HG03045 (cell line): ENCODE measurements at regions not wholly inside any gene's neighbourhood (a gene's known extent, or its start where the extent isn't known, plus 50 kb on each side); places are given as distances from the start of the nearest gene placed in this dataset.

ENCODE experiments used
- ATAC-seq: cut with Tn5 transposase; IDR thresholded peaks from one replicate; pipeline ENCODE4 v1.9.1; 2021; ENCODE audit warnings: mild to moderate bottlenecking, moderate library complexity; ENCODE audit not compliant: unreplicated experiment

DNA sequence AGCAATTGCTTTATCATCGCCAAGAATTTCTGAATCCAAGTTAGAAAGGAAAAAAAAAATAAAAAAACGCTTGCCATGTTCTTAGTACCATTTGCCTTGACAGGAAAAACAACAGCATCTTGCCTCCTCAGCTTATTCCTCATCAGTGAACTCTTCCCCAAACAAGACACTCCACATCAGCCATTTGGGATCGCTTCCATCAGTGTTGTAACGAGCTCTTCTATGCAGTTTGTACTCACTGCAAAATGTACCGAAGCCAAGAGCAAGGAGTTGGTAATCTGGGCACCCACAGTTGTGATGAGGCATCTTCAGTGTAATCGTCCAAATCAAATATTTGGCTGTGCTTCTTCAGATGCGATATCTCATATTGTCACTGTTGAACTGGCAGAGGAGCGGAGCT, 503.7 kb downstream of the TMEM182 start:
- no peak for ATAC-seq

GRCh38 chr2:103268841-103269498, 507.1 kb downstream of the TMEM182 start:
- no peak for ATAC-seq

GRCh38 chr2:103276869-103277268, 515.0 kb downstream of the TMEM182 start:
- no peak for ATAC-seq

- ATAC-seq: no peak
Observed at GRCh38 chr2:103284750-103285149, 522.9 kb downstream of the TMEM182 start.

- no peak for ATAC-seq
Observed at GRCh38 chr2:103285354-103285753, 523.5 kb downstream of the TMEM182 start.

DNA sequence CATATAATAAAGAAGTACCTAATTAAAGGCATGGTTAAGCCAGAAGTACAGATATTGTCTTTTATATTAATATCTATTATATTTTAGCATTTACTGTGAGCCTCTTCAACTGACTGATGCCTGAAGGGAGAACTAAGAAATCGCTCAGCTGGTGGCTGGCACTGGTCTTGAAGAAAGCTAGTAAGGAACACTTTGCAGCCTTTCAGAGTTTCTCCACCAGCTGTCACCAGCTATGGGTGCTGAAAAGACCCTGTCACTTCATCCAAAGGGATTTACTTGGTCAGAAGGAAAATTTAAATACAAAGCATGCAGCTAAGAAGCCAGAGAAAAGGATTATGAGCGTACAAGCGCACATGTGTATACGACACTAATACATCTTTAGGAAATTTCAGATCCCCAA, 525.9 kb downstream of the TMEM182 start:
- ATAC-seq: no peak

DNA sequence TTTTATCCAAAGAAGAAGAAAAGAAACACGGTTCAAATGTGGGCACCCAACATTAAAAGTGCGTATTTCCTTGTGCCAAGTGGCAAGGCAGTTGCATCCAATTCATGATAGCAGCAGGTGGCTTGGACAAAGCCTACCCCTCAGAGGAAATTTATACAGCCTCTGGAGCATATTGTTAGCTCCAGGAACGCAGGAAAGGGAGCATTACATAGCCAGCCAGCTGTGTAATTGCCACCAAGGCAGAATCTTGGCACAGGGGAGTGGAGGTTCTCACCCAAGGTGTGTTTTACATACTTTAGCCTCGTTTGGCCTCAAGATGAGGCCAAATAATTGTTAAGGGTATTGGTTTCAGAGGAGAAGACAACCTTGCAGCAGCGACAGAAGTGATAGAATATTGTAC, 526.9 kb downstream of the TMEM182 start:
- no peak for ATAC-seq

GRCh38 chr2:103289105-103289725, 527.4 kb downstream of the TMEM182 start:
- ATAC-seq: no peak

GRCh38 chr2:103292573-103292972, 530.7 kb downstream of the TMEM182 start:
- ATAC-seq: no peak

DNA sequence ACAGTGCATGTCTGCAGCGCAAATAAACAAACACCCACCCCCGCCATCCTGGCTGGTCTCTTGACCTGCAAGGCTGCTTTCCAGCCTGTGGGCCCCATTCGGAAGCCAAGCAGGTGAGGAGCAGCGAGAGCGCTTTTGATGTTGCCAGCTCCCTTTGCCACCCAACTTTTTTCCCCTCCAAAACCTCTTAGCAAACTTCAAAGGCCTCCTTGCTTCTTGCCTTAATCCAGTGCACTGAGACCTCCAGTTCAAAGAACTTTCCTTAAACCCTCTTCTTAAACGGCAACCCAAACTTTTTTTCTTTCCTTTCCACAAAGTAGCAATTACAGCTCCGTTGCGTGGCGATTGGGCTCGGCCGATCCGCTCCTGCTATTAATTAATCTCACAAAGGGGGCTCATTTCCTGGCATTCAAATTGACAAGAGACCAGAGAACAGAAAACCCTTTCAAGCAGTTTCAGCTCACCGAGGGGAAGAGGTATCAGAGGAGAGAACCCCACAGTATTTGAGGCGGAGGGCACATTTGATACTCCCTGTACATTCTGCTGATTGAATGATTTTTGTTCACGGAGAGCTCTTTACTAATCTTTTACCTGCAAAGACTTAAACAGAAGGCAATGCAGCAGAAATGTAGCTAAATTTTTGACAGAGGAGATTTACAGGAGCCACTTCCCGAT, 531.4 kb downstream of the TMEM182 start:
- no peak for ATAC-seq

DNA sequence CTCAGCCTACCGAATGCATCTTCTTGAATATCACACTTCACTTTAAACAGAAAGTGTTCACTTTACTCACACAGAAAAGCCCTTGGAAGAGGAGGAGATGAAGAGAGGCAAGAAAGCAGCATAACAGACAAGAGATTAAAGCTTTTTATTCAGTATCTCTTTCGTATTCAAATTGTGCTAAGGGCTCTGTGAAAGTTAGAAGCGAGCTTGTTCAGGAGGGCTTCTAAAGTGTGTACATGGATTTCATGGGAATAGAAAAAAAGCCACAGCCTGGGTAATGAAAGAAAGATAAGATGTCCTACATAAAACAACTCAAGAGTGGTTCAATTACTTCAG, 531.9 kb downstream of the TMEM182 start:
- no peak for ATAC-seq

GRCh38 chr2:103294420-103294819, 532.6 kb downstream of the TMEM182 start:
- ATAC-seq: no peak

GRCh38 chr2:103295591-103295990, 533.8 kb downstream of the TMEM182 start:
- ATAC-seq: no peak

GRCh38 chr2:103324671-103325070, 562.8 kb downstream of the TMEM182 start:
- ATAC-seq: no peak

DNA sequence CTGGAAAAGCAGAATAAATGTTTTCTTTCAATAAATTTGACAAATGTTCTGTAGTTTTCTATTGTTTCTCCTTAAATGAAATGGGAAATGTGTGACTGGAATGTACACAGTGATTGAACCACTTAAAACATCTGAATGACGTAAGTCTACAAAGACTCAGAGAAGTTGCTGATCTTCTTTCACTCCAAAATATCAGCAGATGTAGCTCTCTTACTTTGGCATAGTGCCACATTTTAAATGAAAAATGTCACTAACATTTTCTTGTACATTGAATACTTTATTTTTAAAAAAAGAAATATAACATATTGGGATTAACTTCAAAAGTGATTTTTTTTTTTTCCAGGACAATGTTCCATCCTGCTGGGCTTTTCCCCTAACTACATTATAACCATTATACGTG, 565.6 kb downstream of the TMEM182 start:
- no peak for ATAC-seq

DNA sequence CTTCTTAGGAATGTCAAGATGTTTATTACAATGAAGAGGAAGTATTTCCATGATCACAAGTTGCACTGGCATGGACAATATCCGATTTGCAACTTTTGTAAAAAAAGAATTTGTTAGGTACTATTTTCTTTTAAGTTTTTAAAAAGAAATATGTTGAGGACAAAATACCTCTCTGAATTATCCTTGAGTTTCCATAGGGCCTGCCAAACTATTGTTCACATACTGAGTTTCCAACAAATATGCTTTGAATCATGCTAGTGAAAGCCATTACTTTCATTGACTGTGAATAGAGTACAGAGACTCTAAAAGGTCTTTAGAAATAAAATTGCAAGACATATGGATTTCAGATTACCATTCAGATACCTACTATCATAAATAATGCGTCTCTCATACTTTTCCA, 566.1 kb downstream of the TMEM182 start:
- no peak for ATAC-seq

- ATAC-seq: no peak
Observed at GRCh38 chr2:103335403-103335802, 573.6 kb downstream of the TMEM182 start.

- no peak for ATAC-seq
Observed at GRCh38 chr2:103338819-103339218, 577.0 kb downstream of the TMEM182 start.

GRCh38 chr2:103346780-103347179, 584.9 kb downstream of the TMEM182 start:
- ATAC-seq: no peak

DNA sequence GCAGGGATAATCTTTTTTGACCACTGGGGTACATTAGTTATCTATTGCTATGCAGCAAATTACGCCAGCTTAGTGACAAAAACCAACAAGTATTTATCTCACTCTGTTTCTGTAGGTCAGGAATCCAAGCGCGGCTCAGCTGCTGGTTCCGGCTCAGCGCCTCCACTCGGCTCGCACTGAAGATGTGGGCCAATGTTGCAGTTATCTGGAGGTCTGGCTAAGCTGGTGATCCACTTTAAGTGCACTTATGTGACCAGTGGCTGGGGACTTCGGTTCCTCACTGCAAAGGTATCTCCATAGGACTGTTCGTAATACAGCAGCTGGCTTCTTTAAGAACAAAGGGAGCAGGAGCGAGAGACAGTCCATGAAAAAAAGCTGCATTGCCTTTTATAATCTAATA, 591.9 kb downstream of the TMEM182 start:
- ATAC-seq: no peak

DNA sequence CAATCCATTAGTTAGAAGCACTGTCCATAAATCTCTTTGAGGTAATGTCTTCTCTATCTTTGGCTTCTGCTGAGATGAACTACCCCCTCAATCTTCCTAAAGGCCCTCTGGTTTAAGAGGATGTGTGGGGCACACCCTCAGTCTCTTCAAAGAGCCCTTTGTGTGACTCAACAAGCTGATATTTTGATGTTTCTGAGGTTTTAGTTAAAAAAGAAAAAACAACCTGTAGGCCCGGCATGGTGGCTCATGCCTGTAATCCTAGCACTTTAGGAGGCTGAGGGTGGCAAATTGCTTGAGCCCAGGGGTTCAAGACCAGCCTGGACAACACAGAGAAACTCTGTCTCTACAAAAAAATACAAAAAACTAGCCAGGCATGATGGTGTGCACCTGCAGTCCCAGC, 593.5 kb downstream of the TMEM182 start:
- ATAC-seq: no peak

- ATAC-seq: no peak
Observed at GRCh38 chr2:103361712-103362111, 599.9 kb downstream of the TMEM182 start.
